ENCODE measurements at regions not wholly inside any gene's neighbourhood (a gene's known extent, or its start where the extent isn't known, plus 50 kb on each side); places are given as distances from the start of the nearest gene placed in this dataset.

DNA sequence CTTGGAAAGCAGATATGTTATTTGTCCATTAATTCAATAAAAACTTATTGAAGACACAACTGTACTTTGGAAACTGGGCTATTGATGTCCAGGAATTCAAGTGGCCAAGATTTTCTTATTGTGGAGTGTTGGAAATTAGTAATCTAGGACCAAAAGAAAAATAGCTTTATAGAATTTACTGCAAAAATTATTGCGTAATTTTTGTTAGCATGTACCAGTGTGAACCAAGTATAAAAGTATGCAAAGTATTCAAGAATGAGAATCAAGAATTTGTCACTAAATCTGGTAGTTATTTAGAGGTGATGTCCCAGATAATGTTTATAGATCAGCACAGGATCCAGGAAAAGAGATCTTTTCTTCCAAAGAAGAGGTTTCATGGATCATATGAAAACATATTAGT is 468.9 kb upstream of the CTSO start:
- no peak overlapping the region for H3K27ac ChIP-seq
- TF ChIP-seq ZFX (IDR thresholded peaks at IDR 0.05): no peak
- TF ChIP-seq CTCF (conservative IDR thresholded peaks at IDR 0.05): no peak

GRCh38 chr4:156420623-156421022 is 467.0 kb upstream of the CTSO start:
- H3K27ac ChIP-seq: no peak overlapping the region
- TF ChIP-seq ZFX (IDR thresholded peaks at IDR 0.05) (no peak), CTCF (conservative IDR thresholded peaks at IDR 0.05) (no peak)

DNA sequence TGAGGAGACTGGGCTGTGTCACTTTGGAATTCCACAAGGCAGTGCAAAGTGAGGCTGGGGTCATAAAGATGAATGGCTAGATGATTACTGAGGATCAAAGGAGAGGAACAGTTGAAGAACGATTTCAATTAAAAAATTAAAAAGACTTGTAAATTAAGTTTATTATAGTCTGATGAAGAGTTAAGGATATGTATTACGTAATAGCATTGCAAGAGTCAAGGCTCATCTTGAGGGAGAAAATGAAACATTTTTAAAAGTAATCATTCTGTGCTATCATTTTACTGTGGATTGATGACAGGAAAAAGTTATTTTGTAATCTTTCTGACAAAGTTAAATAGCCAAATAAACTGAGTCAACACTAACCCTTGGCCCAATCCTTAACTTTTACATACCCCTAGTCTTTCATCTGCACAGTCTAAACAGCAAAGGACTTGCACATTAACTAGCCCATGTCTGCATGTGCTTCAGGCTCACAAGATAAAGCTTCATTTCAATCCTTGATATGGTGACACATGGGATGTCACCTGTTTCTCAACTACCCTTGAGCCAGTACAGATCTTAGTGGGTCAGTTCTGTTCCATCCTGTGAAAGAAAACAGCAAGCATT is 465.5 kb upstream of the CTSO start:
- TF ChIP-seq CTCF (conservative IDR thresholded peaks at IDR 0.05): no peak
- no peak for TF ChIP-seq ZFX (IDR thresholded peaks at IDR 0.05)
- no peak overlapping the region for H3K27ac ChIP-seq

DNA sequence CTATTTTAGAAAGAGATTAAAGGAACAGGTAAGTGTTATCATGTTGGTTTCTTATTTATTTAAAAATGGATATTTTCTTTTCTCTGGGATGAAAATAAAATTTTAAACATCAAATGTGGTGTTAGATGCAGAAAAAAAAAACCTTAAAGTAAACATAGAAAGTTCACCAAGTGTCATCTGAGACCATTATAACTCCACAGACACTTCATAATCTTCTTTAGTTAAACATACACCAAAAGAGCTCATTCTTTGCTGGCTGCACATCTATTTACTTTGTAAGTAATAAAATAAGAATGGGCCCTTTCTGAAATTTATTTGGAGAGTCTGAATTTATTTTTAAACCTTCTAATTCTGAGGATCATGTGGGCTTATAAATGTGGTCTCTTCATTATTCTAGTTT is 460.7 kb upstream of the CTSO start:
- no peak overlapping the region for H3K27ac ChIP-seq
- TF ChIP-seq ZFX (IDR thresholded peaks at IDR 0.05) (no peak), CTCF (conservative IDR thresholded peaks at IDR 0.05) (no peak)

DNA sequence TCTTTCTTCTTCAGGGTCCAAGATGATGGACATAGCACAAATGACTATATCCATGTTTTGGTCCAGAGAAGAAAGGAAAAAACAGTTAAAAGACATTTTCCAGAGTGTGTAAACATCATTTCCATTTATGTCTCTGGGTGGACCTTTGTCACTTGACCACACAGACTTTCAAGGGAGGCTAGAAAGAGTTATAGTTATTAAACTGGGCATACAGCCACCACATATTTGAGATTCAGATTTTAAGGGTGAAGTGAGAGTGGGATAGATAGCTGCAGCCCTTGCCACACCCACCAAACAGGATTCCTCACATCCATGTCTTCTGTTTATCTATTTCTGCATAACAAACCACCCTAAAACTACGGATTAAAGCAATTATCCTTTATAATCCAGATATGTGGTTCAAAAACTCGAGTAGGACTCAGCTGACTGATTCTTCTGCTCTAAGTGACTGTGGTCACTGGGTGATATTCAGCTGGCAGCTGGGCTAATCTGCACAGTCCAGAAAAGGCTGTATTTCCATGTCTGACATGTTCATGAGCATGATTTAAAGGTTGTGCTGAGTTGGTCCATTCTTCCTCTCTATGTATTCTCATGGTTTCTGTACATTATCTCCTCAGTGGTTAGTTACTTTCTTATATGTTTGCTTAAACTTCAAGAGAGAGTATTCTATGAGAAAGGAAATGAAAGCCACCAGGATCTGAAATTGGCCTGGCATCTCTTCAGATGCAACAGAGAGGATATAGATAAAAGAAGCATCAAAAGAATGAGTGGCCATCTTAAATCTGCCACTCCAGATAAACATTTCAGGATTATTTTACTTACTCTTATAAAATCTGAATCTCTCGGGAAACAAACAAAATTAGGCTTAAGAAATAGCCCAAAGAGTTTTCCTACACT is 459.8 kb upstream of the CTSO start:
- TF ChIP-seq CTCF (conservative IDR thresholded peaks at IDR 0.05) (no peak), ZFX (IDR thresholded peaks at IDR 0.05) (no peak)

GRCh38 chr4:156411531-156411930 is 457.9 kb upstream of the CTSO start:
- TF ChIP-seq ZFX (IDR thresholded peaks at IDR 0.05): no peak
- no peak for TF ChIP-seq CTCF (conservative IDR thresholded peaks at IDR 0.05)
- H3K27ac ChIP-seq: no peak overlapping the region

More for the DNA sequence above, 459.8 kb upstream of the CTSO start:
- no peak overlapping the region for H3K27ac ChIP-seq

GRCh38 chr4:156408749-156409148 is 455.1 kb upstream of the CTSO start:
- no peak for TF ChIP-seq CTCF (conservative IDR thresholded peaks at IDR 0.05)
- TF ChIP-seq ZFX (IDR thresholded peaks at IDR 0.05): no peak
- no peak overlapping the region for H3K27ac ChIP-seq
